Fibroblast of skin of left quadriceps (primary cell): ENCODE measurements at regions not wholly inside any gene's neighbourhood (a gene's known extent, or its start where the extent isn't known, plus 50 kb on each side); places are given as distances from the start of the nearest gene placed in this dataset.
A peak's percentile ranks its signal among the peaks of the same experiment; 100 is the strongest.

Experiments
- DNase-seq, 2 experiments: peaks; one replicate each; pipeline ENCODE4 v3.0.0-alpha.2; 2013; ENCODE audit warnings: low read depth in 2 of 2

GRCh38 chr11:104338186-104338585 is 174.2 kb upstream of the PDGFD start:
- peak in 1 of 2 experiments; percentile 3 for DNase-seq

- DNase-seq, result no peak
These were observed 173.3 kb upstream of the PDGFD start for GRCh38 chr11:104337273-104337672.

GRCh38 chr11:104333977-104334376 is 170.0 kb upstream of the PDGFD start:
- DNase-seq, result no peak

GRCh38 chr11:104332110-104332509 is 168.2 kb upstream of the PDGFD start:
- DNase-seq, result no peak

- DNase-seq, result no peak
These were observed 165.2 kb upstream of the PDGFD start for GRCh38 chr11:104329078-104329665.

- no peak for DNase-seq
These were observed 164.6 kb upstream of the PDGFD start for GRCh38 chr11:104328512-104328907.

GRCh38 chr11:104327861-104328511 is 164.0 kb upstream of the PDGFD start:
- DNase-seq, result no peak

GRCh38 chr11:104325093-104325492 is 161.1 kb upstream of the PDGFD start:
- DNase-seq, result no peak

- no peak for DNase-seq
These were observed 160.3 kb upstream of the PDGFD start for GRCh38 chr11:104324276-104324675.

- DNase-seq, result no peak
These were observed 159.9 kb upstream of the PDGFD start for GRCh38 chr11:104323841-104324240.

GRCh38 chr11:104322696-104323095 is 158.7 kb upstream of the PDGFD start:
- no peak for DNase-seq

GRCh38 chr11:104320956-104321355 is 157.0 kb upstream of the PDGFD start:
- DNase-seq, result no peak

- peak; percentile 2 to 3 for DNase-seq
These were observed 156.2 kb upstream of the PDGFD start for GRCh38 chr11:104320097-104320496.

GRCh38 chr11:104319396-104319795 is 155.4 kb upstream of the PDGFD start:
- no peak for DNase-seq

- no peak for DNase-seq
These were observed 143.0 kb upstream of the PDGFD start for GRCh38 chr11:104306862-104307474.

- DNase-seq, result no peak
These were observed 137.8 kb upstream of the PDGFD start for GRCh38 chr11:104301776-104302175.

- DNase-seq, result no peak
These were observed 127.7 kb upstream of the PDGFD start for GRCh38 chr11:104291646-104292045.

- DNase-seq, result no peak
These were observed 122.2 kb upstream of the PDGFD start for GRCh38 chr11:104286129-104286528.

GRCh38 chr11:104279587-104279986 is 115.6 kb upstream of the PDGFD start:
- no peak for DNase-seq

GRCh38 chr11:104275992-104276391 is 112.0 kb upstream of the PDGFD start:
- no peak for DNase-seq

- DNase-seq, result no peak
These were observed 96.5 kb upstream of the PDGFD start for GRCh38 chr11:104260456-104260855.

GRCh38 chr11:104259121-104259610 is 95.2 kb upstream of the PDGFD start:
- DNase-seq, result no peak

- no peak for DNase-seq
These were observed 92.6 kb upstream of the PDGFD start for GRCh38 chr11:104256525-104256924.
